ENCODE measurements at regions not wholly inside any gene's neighbourhood (a gene's known extent, or its start where the extent isn't known, plus 50 kb on each side); places are given as distances from the start of the nearest gene placed in this dataset.

GRCh38 chr18:64699081-64699480 lies 550.2 kb upstream of the LINC00305 start:
- Histone ChIP-seq H3K36me3 (ENCODE audit: control insufficient read depth in 2 of 2, extremely low read depth in 1 of 2, insufficient read depth in 2 of 2, low read length in 2 of 2) (no peaks in the 10 kb centered on the region), H3K9me3 (ENCODE audit: control insufficient read depth, low read depth, low read length) (no peaks in the 10 kb centered on the region), H3K9ac (ENCODE audit: control insufficient read depth, extremely low read depth, insufficient read depth, low read length) (no peak overlapping the region), H4K20me1 (ENCODE audit: control insufficient read depth, extremely low read depth, insufficient read depth, low read length) (no peaks in the 10 kb centered on the region), H3K79me2 (ENCODE audit: control insufficient read depth, insufficient read depth, low read length) (no peaks in the 10 kb centered on the region), H3K9me1 (ENCODE audit: control insufficient read depth, extremely low read depth, insufficient read depth, low read length) (no peaks in the 10 kb centered on the region), H2AFZ (ENCODE audit: control insufficient read depth, low read length) (no peak overlapping the region), H3K4me1 (ENCODE audit: control insufficient read depth, extremely low read depth, insufficient read depth, low read length) (no peaks in the 10 kb centered on the region), H3K4me3 (ENCODE audit: control insufficient read depth in 2 of 3, extremely low read depth in 1 of 3, insufficient read depth in 2 of 3, low read depth in 1 of 3, low read length in 3 of 3) (no peak overlapping the region), H3K4me2 (ENCODE audit: control insufficient read depth, extremely low read depth, insufficient read depth, low read depth, low read length) (no peak overlapping the region), H3K27ac (ENCODE audit: control insufficient read depth, insufficient read depth, low read length) (no peak overlapping the region), H3K27me3 (ENCODE audit: control insufficient read depth, extremely low read depth, insufficient read depth, low read length) (no peaks in the 10 kb centered on the region)
- dilution Hi-C loops (cut with MboI; ENCODE audit: extremely low pct_ligation_motif_present, low sequenced_read_pairs), result no loop called here
- FAIRE-seq (no peak), DNase-seq (ENCODE audit: low read depth, low spot score) (no peak)
- TF ChIP-seq EZH2 (IDR thresholded peaks at IDR 0.05; ENCODE audit: low read length), result no peak
- no peak for TF ChIP-seq CTCF (optimal IDR thresholded peaks at IDR 0.05 in 1 of 3, IDR thresholded peaks at IDR 0.05 in 1 of 3, conservative IDR thresholded peaks at IDR 0.05 in 1 of 3; ENCODE audit: extremely low read depth in 1 of 3, insufficient read depth in 2 of 3, low read length in 3 of 3)

GRCh38 chr18:64695851-64696553 lies 547.1 kb upstream of the LINC00305 start:
- H3K79me2 ChIP-seq (ENCODE audit: control insufficient read depth, insufficient read depth, low read length), result no peaks in the 10 kb centered on the region
- no peaks in the 10 kb centered on the region for H3K4me1 ChIP-seq (ENCODE audit: control insufficient read depth, extremely low read depth, insufficient read depth, low read length)
- dilution Hi-C loops (cut with MboI; ENCODE audit: extremely low pct_ligation_motif_present, low sequenced_read_pairs), result no loop called here
- no peaks in the 10 kb centered on the region for H3K36me3 ChIP-seq (ENCODE audit: control insufficient read depth in 2 of 2, extremely low read depth in 1 of 2, insufficient read depth in 2 of 2, low read length in 2 of 2)
- no peak overlapping the region for H3K4me2 ChIP-seq (ENCODE audit: control insufficient read depth, extremely low read depth, insufficient read depth, low read depth, low read length)
- H3K27ac ChIP-seq (ENCODE audit: control insufficient read depth, insufficient read depth, low read length), result no peak overlapping the region
- DNase-seq (ENCODE audit: low read depth, low spot score) (no peak), FAIRE-seq (no peak)
- no peaks in the 10 kb centered on the region for H4K20me1 ChIP-seq (ENCODE audit: control insufficient read depth, extremely low read depth, insufficient read depth, low read length)
- no peak overlapping the region for H3K4me3 ChIP-seq (ENCODE audit: control insufficient read depth in 2 of 3, extremely low read depth in 1 of 3, insufficient read depth in 2 of 3, low read depth in 1 of 3, low read length in 3 of 3)
- H3K9me1 ChIP-seq (ENCODE audit: control insufficient read depth, extremely low read depth, insufficient read depth, low read length), result no peaks in the 10 kb centered on the region
- no peaks in the 10 kb centered on the region for H3K9me3 ChIP-seq (ENCODE audit: control insufficient read depth, low read depth, low read length)
- no peaks in the 10 kb centered on the region for H3K27me3 ChIP-seq (ENCODE audit: control insufficient read depth, extremely low read depth, insufficient read depth, low read length)
- H3K9ac ChIP-seq (ENCODE audit: control insufficient read depth, extremely low read depth, insufficient read depth, low read length), result no peak overlapping the region
- TF ChIP-seq EZH2 (IDR thresholded peaks at IDR 0.05; ENCODE audit: low read length) (no peak), CTCF (optimal IDR thresholded peaks at IDR 0.05 in 1 of 3, IDR thresholded peaks at IDR 0.05 in 1 of 3, conservative IDR thresholded peaks at IDR 0.05 in 1 of 3; ENCODE audit: extremely low read depth in 1 of 3, insufficient read depth in 2 of 3, low read length in 3 of 3) (no peak)
- no peak overlapping the region for H2AFZ ChIP-seq (ENCODE audit: control insufficient read depth, low read length)

Measured in keratinocyte (primary cell).